ENCODE measurements at regions not wholly inside any gene's neighbourhood (a gene's known extent, or its start where the extent isn't known, plus 50 kb on each side); places are given as distances from the start of the nearest gene placed in this dataset.

- Histone ChIP-seq H3K4me1 (ENCODE audit: control insufficient read depth, insufficient read depth, low read length) (no peaks in the 10 kb centered on the region), H3K9ac (ENCODE audit: low read depth, low read length) (no peak overlapping the region), H3K4me2 (ENCODE audit: low read length) (no peak overlapping the region), H3K9me3 (replicated peaks; ENCODE audit: low read length) (no peaks in the 10 kb centered on the region), H3K36me3 (ENCODE audit: insufficient read depth, low read length) (no peaks in the 10 kb centered on the region), H3K27me3 (ENCODE audit: control insufficient read depth, insufficient read depth, low read length) (no peaks in the 10 kb centered on the region), H3K4me3 (ENCODE audit: low read length) (no peak overlapping the region)
These were observed 2375.1 kb upstream of the AGA start for GRCh38 chr4:179817317-179817716.

GRCh38 chr4:179823342-179823741, 2381.1 kb upstream of the AGA start:
- no peaks in the 10 kb centered on the region for H3K27me3 ChIP-seq (ENCODE audit: control insufficient read depth, insufficient read depth, low read length)
- H3K4me3 ChIP-seq (ENCODE audit: low read length) = no peak overlapping the region

GRCh38 chr4:179831274-179831673, 2389.0 kb upstream of the AGA start:
- H3K9ac ChIP-seq (ENCODE audit: low read depth, low read length) = no peak overlapping the region
- no peaks in the 10 kb centered on the region for H3K4me1 ChIP-seq (ENCODE audit: control insufficient read depth, insufficient read depth, low read length)
- no peaks in the 10 kb centered on the region for H3K27me3 ChIP-seq (ENCODE audit: control insufficient read depth, insufficient read depth, low read length)
- H3K4me2 ChIP-seq (ENCODE audit: low read length) = no peak overlapping the region
- H3K9me3 ChIP-seq (replicated peaks; ENCODE audit: low read length) = peaks cover 7% of the 10 kb centered on the region
- H3K36me3 ChIP-seq (ENCODE audit: insufficient read depth, low read length) = no peaks in the 10 kb centered on the region
- no peak overlapping the region for H3K4me3 ChIP-seq (ENCODE audit: low read length)

More at GRCh38 chr4:179823342-179823741, 2381.1 kb upstream of the AGA start:
- no peaks in the 10 kb centered on the region for H3K36me3 ChIP-seq (ENCODE audit: insufficient read depth, low read length)
- no peak overlapping the region for H3K9ac ChIP-seq (ENCODE audit: low read depth, low read length)
- H3K4me2 ChIP-seq (ENCODE audit: low read length) = no peak overlapping the region
- H3K4me1 ChIP-seq (ENCODE audit: control insufficient read depth, insufficient read depth, low read length) = no peaks in the 10 kb centered on the region
- H3K9me3 ChIP-seq (replicated peaks; ENCODE audit: low read length) = no peaks in the 10 kb centered on the region

GRCh38 chr4:179836179-179837075, 2394.2 kb upstream of the AGA start:
- no peak overlapping the region for H3K4me2 ChIP-seq (ENCODE audit: low read length)

GRCh38 chr4:179843370-179843769, 2399.8 kb upstream of the TENM3 start:
- Histone ChIP-seq H3K4me2 (ENCODE audit: low read length) (no peak overlapping the region), H3K4me1 (ENCODE audit: control insufficient read depth, insufficient read depth, low read length) (no peaks in the 10 kb centered on the region), H3K27me3 (ENCODE audit: control insufficient read depth, insufficient read depth, low read length) (no peaks in the 10 kb centered on the region), H3K9ac (ENCODE audit: low read depth, low read length) (no peak overlapping the region), H3K9me3 (replicated peaks; ENCODE audit: low read length) (peaks cover 5% of the 10 kb centered on the region), H3K4me3 (ENCODE audit: low read length) (no peak overlapping the region), H3K36me3 (ENCODE audit: insufficient read depth, low read length) (no peaks in the 10 kb centered on the region)

More at GRCh38 chr4:179836179-179837075, 2394.2 kb upstream of the AGA start:
- Histone ChIP-seq H3K36me3 (ENCODE audit: insufficient read depth, low read length) (no peaks in the 10 kb centered on the region), H3K9me3 (replicated peaks; ENCODE audit: low read length) (peaks cover 7% of the 10 kb centered on the region), H3K4me3 (ENCODE audit: low read length) (no peak overlapping the region), H3K4me1 (ENCODE audit: control insufficient read depth, insufficient read depth, low read length) (no peaks in the 10 kb centered on the region), H3K27me3 (ENCODE audit: control insufficient read depth, insufficient read depth, low read length) (no peaks in the 10 kb centered on the region), H3K9ac (ENCODE audit: low read depth, low read length) (no peak overlapping the region)

- Histone ChIP-seq H3K4me2 (ENCODE audit: low read length) (no peak overlapping the region), H3K27me3 (ENCODE audit: control insufficient read depth, insufficient read depth, low read length) (no peaks in the 10 kb centered on the region), H3K4me1 (ENCODE audit: control insufficient read depth, insufficient read depth, low read length) (no peaks in the 10 kb centered on the region), H3K36me3 (ENCODE audit: insufficient read depth, low read length) (no peaks in the 10 kb centered on the region), H3K9me3 (replicated peaks; ENCODE audit: low read length) (no peaks in the 10 kb centered on the region), H3K9ac (ENCODE audit: low read depth, low read length) (no peak overlapping the region), H3K4me3 (ENCODE audit: low read length) (no peak overlapping the region)
These were observed 2387.7 kb upstream of the TENM3 start for GRCh38 chr4:179855469-179855868.

- H3K27me3 ChIP-seq (ENCODE audit: control insufficient read depth, insufficient read depth, low read length) = no peaks in the 10 kb centered on the region
- H3K9me3 ChIP-seq (replicated peaks; ENCODE audit: low read length) = no peaks in the 10 kb centered on the region
- H3K4me3 ChIP-seq (ENCODE audit: low read length) = no peak overlapping the region
- no peak overlapping the region for H3K9ac ChIP-seq (ENCODE audit: low read depth, low read length)
- no peaks in the 10 kb centered on the region for H3K36me3 ChIP-seq (ENCODE audit: insufficient read depth, low read length)
- no peaks in the 10 kb centered on the region for H3K4me1 ChIP-seq (ENCODE audit: control insufficient read depth, insufficient read depth, low read length)
- no peak overlapping the region for H3K4me2 ChIP-seq (ENCODE audit: low read length)
These were observed 2385.0 kb upstream of the TENM3 start for GRCh38 chr4:179858221-179858620.

- Histone ChIP-seq H3K4me2 (ENCODE audit: low read length) (no peak overlapping the region), H3K9me3 (replicated peaks; ENCODE audit: low read length) (peaks cover 6% of the 10 kb centered on the region), H3K27me3 (ENCODE audit: control insufficient read depth, insufficient read depth, low read length) (no peaks in the 10 kb centered on the region), H3K9ac (ENCODE audit: low read depth, low read length) (no peak overlapping the region), H3K4me3 (ENCODE audit: low read length) (no peak overlapping the region), H3K4me1 (ENCODE audit: control insufficient read depth, insufficient read depth, low read length) (no peaks in the 10 kb centered on the region), H3K36me3 (ENCODE audit: insufficient read depth, low read length) (no peaks in the 10 kb centered on the region)
These were observed 2375.8 kb upstream of the TENM3 start for GRCh38 chr4:179867300-179867878.

GRCh38 chr4:179871726-179872125, 2371.5 kb upstream of the TENM3 start:
- H3K27me3 ChIP-seq (ENCODE audit: control insufficient read depth, insufficient read depth, low read length) = no peaks in the 10 kb centered on the region
- no peak overlapping the region for H3K4me2 ChIP-seq (ENCODE audit: low read length)
- no peaks in the 10 kb centered on the region for H3K36me3 ChIP-seq (ENCODE audit: insufficient read depth, low read length)
- H3K4me1 ChIP-seq (ENCODE audit: control insufficient read depth, insufficient read depth, low read length) = no peaks in the 10 kb centered on the region
- H3K9ac ChIP-seq (ENCODE audit: low read depth, low read length) = no peak overlapping the region
- H3K9me3 ChIP-seq (replicated peaks; ENCODE audit: low read length) = peaks cover 3% of the 10 kb centered on the region
- no peak overlapping the region for H3K4me3 ChIP-seq (ENCODE audit: low read length)

- peaks cover 3% of the 10 kb centered on the region for H3K9me3 ChIP-seq (replicated peaks; ENCODE audit: low read length)
- H3K4me1 ChIP-seq (ENCODE audit: control insufficient read depth, insufficient read depth, low read length) = no peaks in the 10 kb centered on the region
- no peak overlapping the region for H3K4me3 ChIP-seq (ENCODE audit: low read length)
- H3K4me2 ChIP-seq (ENCODE audit: low read length) = no peak overlapping the region
- no peak overlapping the region for H3K9ac ChIP-seq (ENCODE audit: low read depth, low read length)
- H3K36me3 ChIP-seq (ENCODE audit: insufficient read depth, low read length) = no peaks in the 10 kb centered on the region
- H3K27me3 ChIP-seq (ENCODE audit: control insufficient read depth, insufficient read depth, low read length) = no peaks in the 10 kb centered on the region
These were observed 2370.4 kb upstream of the TENM3 start for GRCh38 chr4:179872755-179873154.

- no peaks in the 10 kb centered on the region for H3K27me3 ChIP-seq (ENCODE audit: control insufficient read depth, insufficient read depth, low read length)
- no peak overlapping the region for H3K9ac ChIP-seq (ENCODE audit: low read depth, low read length)
- H3K4me2 ChIP-seq (ENCODE audit: low read length) = no peak overlapping the region
These were observed 2362.4 kb upstream of the TENM3 start for GRCh38 chr4:179880756-179881155.

More at GRCh38 chr4:179880756-179881155, 2362.4 kb upstream of the TENM3 start:
- peaks cover 3% of the 10 kb centered on the region for H3K9me3 ChIP-seq (replicated peaks; ENCODE audit: low read length)
- no peak overlapping the region for H3K4me3 ChIP-seq (ENCODE audit: low read length)
- H3K4me1 ChIP-seq (ENCODE audit: control insufficient read depth, insufficient read depth, low read length) = no peaks in the 10 kb centered on the region
- no peaks in the 10 kb centered on the region for H3K36me3 ChIP-seq (ENCODE audit: insufficient read depth, low read length)
